ENCODE measurements at regions not wholly inside any gene's neighbourhood (a gene's known extent, or its start where the extent isn't known, plus 50 kb on each side); places are given as distances from the start of the nearest gene placed in this dataset.

GRCh38 chr1:222117809-222118208 lies 375.9 kb upstream of the DUSP10 start:
- H3K36me3 ChIP-seq (ENCODE audit: control insufficient read depth, insufficient read depth, low read length): no peaks in the 10 kb centered on the region
- no peak overlapping the region for H3K4me3 ChIP-seq (ENCODE audit: low read length)
- WGBS, 2 experiments (ENCODE audit: insufficient coverage in 1 of 2, insufficient read length in 1 of 2): 85 to 87% methylated on average over 2 of the region's 2 CpGs
- H3K9me3 ChIP-seq (ENCODE audit: control insufficient read depth, low read length): no peaks in the 10 kb centered on the region
- no peak for TF ChIP-seq CTCF (conservative IDR thresholded peaks at IDR 0.05)
- H3K4me1 Mint-ChIP-seq: no peaks in the 10 kb centered on the region
- H3K27me3 ChIP-seq (ENCODE audit: control insufficient read depth, insufficient read depth, low read length, poor library complexity, severe bottlenecking): no peaks in the 10 kb centered on the region
- H3K4me1 ChIP-seq (ENCODE audit: control insufficient read depth, insufficient read depth, low read length): no peaks in the 10 kb centered on the region
- no peak for DNase-seq
- no peak overlapping the region for H3K4me3 Mint-ChIP-seq
- no peak overlapping the region for H3K27ac ChIP-seq (ENCODE audit: low read depth, low read length)
- H3K27ac Mint-ChIP-seq: no peak overlapping the region
- H3K9me3 Mint-ChIP-seq: no peaks in the 10 kb centered on the region
- no peak overlapping the region for H3K9ac ChIP-seq (ENCODE audit: extremely low read depth, low read length, poor library complexity, severe bottlenecking)
- H3K27me3 Mint-ChIP-seq (ENCODE audit: insufficient read depth): no peaks in the 10 kb centered on the region
- no peaks in the 10 kb centered on the region for H3K36me3 Mint-ChIP-seq (ENCODE audit: low read depth)

- Mint-ChIP-seq H3K4me3 (no peak overlapping the region), H3K9me3 (no peaks in the 10 kb centered on the region), H3K27me3 (ENCODE audit: insufficient read depth) (no peaks in the 10 kb centered on the region), H3K36me3 (ENCODE audit: low read depth) (no peaks in the 10 kb centered on the region), H3K27ac (no peak overlapping the region), H3K4me1 (peaks cover 2% of the 10 kb centered on the region)
- H3K27me3 ChIP-seq (ENCODE audit: control insufficient read depth, insufficient read depth, low read length, poor library complexity, severe bottlenecking): no peaks in the 10 kb centered on the region
- H3K9ac ChIP-seq (ENCODE audit: extremely low read depth, low read length, poor library complexity, severe bottlenecking): no peak overlapping the region
- H3K4me3 ChIP-seq (ENCODE audit: low read length): no peak overlapping the region
- no peaks in the 10 kb centered on the region for H3K9me3 ChIP-seq (ENCODE audit: control insufficient read depth, low read length)
- WGBS, 2 experiments (ENCODE audit: insufficient coverage in 1 of 2, insufficient read length in 1 of 2): 100% methylated on average over 1 of the region's 3 CpGs; no CpG with 5 or more reads in 1 of the 2 experiments
- no peaks in the 10 kb centered on the region for H3K36me3 ChIP-seq (ENCODE audit: control insufficient read depth, insufficient read depth, low read length)
- no peak for DNase-seq
- no peak overlapping the region for H3K27ac ChIP-seq (ENCODE audit: low read depth, low read length)
- H3K4me1 ChIP-seq (ENCODE audit: control insufficient read depth, insufficient read depth, low read length): no peaks in the 10 kb centered on the region
- no peak for TF ChIP-seq CTCF (conservative IDR thresholded peaks at IDR 0.05)
These were observed 372.8 kb upstream of the DUSP10 start for GRCh38 chr1:222114536-222115156.

GRCh38 chr1:222109836-222110235 lies 367.9 kb upstream of the DUSP10 start:
- Histone ChIP-seq H3K36me3 (ENCODE audit: control insufficient read depth, insufficient read depth, low read length) (no peaks in the 10 kb centered on the region), H3K9me3 (ENCODE audit: control insufficient read depth, low read length) (no peaks in the 10 kb centered on the region), H3K27ac (ENCODE audit: low read depth, low read length) (no peak overlapping the region), H3K27me3 (ENCODE audit: control insufficient read depth, insufficient read depth, low read length, poor library complexity, severe bottlenecking) (no peaks in the 10 kb centered on the region), H3K9ac (ENCODE audit: extremely low read depth, low read length, poor library complexity, severe bottlenecking) (no peak overlapping the region), H3K4me1 (ENCODE audit: control insufficient read depth, insufficient read depth, low read length) (peaks cover 3% of the 10 kb centered on the region), H3K4me3 (ENCODE audit: low read length) (no peak overlapping the region)
- 94 to 100% methylated on average over 1 to 3 of the region's 4 CpGs for WGBS, 2 experiments (ENCODE audit: insufficient coverage in 1 of 2, insufficient read length in 1 of 2)
- peaks cover 9% of the 10 kb centered on the region for H3K4me1 Mint-ChIP-seq
- no peak for DNase-seq
- H3K36me3 Mint-ChIP-seq (ENCODE audit: low read depth): no peaks in the 10 kb centered on the region
- no peaks in the 10 kb centered on the region for H3K9me3 Mint-ChIP-seq
- H3K4me3 Mint-ChIP-seq: no peak overlapping the region
- no peak overlapping the region for H3K27ac Mint-ChIP-seq
- H3K27me3 Mint-ChIP-seq (ENCODE audit: insufficient read depth): peaks cover 2% of the 10 kb centered on the region
- no peak for TF ChIP-seq CTCF (conservative IDR thresholded peaks at IDR 0.05)
